Neural progenitor cell (in vitro differentiated cells): ENCODE measurements at regions not wholly inside any gene's neighbourhood (a gene's known extent, or its start where the extent isn't known, plus 50 kb on each side); places are given as distances from the start of the nearest gene placed in this dataset.

Source experiments
- DNase-seq: peaks from one replicate; pipeline ENCODE4 v3.0.0-alpha.2; 2016; ENCODE audit warnings: low spot score
- H2AFZ ChIP-seq: fragments of 200-600 bp; sonication (generic); replicated peaks from 2 replicates; pipeline ENCODE4 v1.6.1; 2016; ENCODE audit warnings: antibody characterized with exemption
- H3F3A ChIP-seq: fragments of 200-600 bp; sonication (generic); 2 replicates; pipeline ENCODE4 v1.6.1; 2016; ENCODE audit warnings: antibody characterized with exemption, low read depth
- H3K27ac ChIP-seq: fragments of 200-600 bp; sonication (generic); 2 replicates; pipeline ENCODE4 v1.5.1; 2016; ENCODE audit warnings: mild to moderate bottlenecking
- H3K27me3 ChIP-seq: fragments of 200-600 bp; sonication (generic); 2 replicates; pipeline ENCODE4 v1.6.1; 2016; ENCODE audit warnings: mild to moderate bottlenecking, moderate library complexity
- H3K36me3 ChIP-seq: fragments of 200-600 bp; sonication (generic); 2 replicates; pipeline ENCODE4 v1.5.1; 2016
- H3K4me1 ChIP-seq: fragments of 200-600 bp; sonication (generic); 2 replicates; pipeline ENCODE4 v1.6.1; 2016; ENCODE audit warnings: mixed run types
- H3K4me2 ChIP-seq: fragments of 200-600 bp; sonication (generic); 2 replicates; pipeline ENCODE4 v1.6.1; 2016
- H3K4me3 ChIP-seq: fragments of 200-600 bp; sonication (generic); 2 replicates; pipeline ENCODE4 v1.5.1; 2016
- H3K79me2 ChIP-seq: fragments of 200-600 bp; sonication (generic); 2 replicates; pipeline ENCODE4 v1.6.1; 2016; ENCODE audit warnings: low read depth
- H3K9ac ChIP-seq: fragments of 200-600 bp; sonication (generic); 2 replicates; pipeline ENCODE4 v1.6.1; 2016
- H3K9me3 ChIP-seq: fragments of 200-600 bp; sonication (generic); 2 replicates; pipeline ENCODE4 v1.5.1; 2016; ENCODE audit warnings: low read depth
- H4K20me1 ChIP-seq: fragments of 200-600 bp; sonication (generic); 2 replicates; pipeline ENCODE4 v1.6.1; 2016; ENCODE audit warnings: low read depth
- H3K27ac Mint-ChIP-seq: 3 replicates; pipeline ENCODE4 v1.8.0; 2021; ENCODE audit warnings: mixed read lengths
- H3K27me3 Mint-ChIP-seq: 2 replicates; pipeline ENCODE4 v1.8.0; 2022; ENCODE audit warnings: low read depth, mild to moderate bottlenecking, inconsistent platforms, moderate library complexity, mixed read lengths; ENCODE audit not compliant: insufficient read depth
- H3K36me3 Mint-ChIP-seq: 3 replicates; pipeline ENCODE4 v1.8.0; 2021; ENCODE audit warnings: mixed read lengths
- H3K4me1 Mint-ChIP-seq: 3 replicates; pipeline ENCODE4 v1.8.0; 2021; ENCODE audit warnings: mixed read lengths
- H3K4me3 Mint-ChIP-seq: 3 replicates; pipeline ENCODE4 v1.8.0; 2021; ENCODE audit warnings: mild to moderate bottlenecking, moderate library complexity, mixed read lengths
- H3K9me3 Mint-ChIP-seq: 3 replicates; pipeline ENCODE4 v1.8.0; 2020; ENCODE audit warnings: mixed read lengths
- EZH2 ChIP-seq: fragments of 200-600 bp; sonication (generic); IDR thresholded peaks from 2 replicates; pipeline ENCODE4 v1.6.1; 2017; ENCODE audit warnings: antibody characterized with exemption, mild to moderate bottlenecking, moderate library complexity
- EZH2phosphoT487 ChIP-seq: fragments of 200-600 bp; sonication (generic); IDR thresholded peaks from 2 replicates; pipeline ENCODE4 v1.6.1; 2017; ENCODE audit warnings: antibody characterized with exemption
- TF ChIP-seq, protein P1 (sequence below): fragments of 200-600 bp; sonication (generic); IDR thresholded peaks from 2 replicates; pipeline ENCODE4 v1.5.1; 2017; ENCODE audit warnings: antibody characterized with exemption, mild to moderate bottlenecking

DNA sequence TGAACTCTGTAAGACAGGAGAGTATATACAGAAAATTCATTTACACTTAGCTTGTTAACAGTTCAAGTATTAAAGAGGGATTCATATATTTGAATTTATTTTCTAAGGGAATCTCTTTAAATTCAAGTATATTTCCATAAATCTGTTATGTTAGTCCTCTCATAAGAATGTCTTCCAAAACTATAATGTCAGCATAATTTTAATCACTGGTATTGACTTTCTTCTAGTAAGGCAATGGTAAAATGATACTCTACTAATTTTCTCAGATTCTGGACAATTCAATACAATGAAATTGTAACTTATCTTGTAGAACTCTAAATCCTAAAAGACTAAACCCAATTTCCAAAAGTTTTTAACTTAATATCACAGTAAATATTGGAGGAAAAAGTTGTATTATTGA is 66.3 kb upstream of the EPHA6 start:
- Mint-ChIP-seq H3K9me3 (no peaks in the 10 kb centered on the region), H3K4me3 (no peak overlapping the region), H3K4me1 (no peaks in the 10 kb centered on the region), H3K27me3 (no peaks in the 10 kb centered on the region), H3K27ac (no peak overlapping the region), H3K36me3 (no peaks in the 10 kb centered on the region)
- Histone ChIP-seq H2AFZ (no peak overlapping the region), H3K4me2 (no peak overlapping the region), H3F3A (no peaks in the 10 kb centered on the region), H3K9me3 (no peaks in the 10 kb centered on the region), H3K4me1 (no peaks in the 10 kb centered on the region), H3K79me2 (no peaks in the 10 kb centered on the region), H4K20me1 (no peaks in the 10 kb centered on the region), H3K9ac (no peak overlapping the region), H3K36me3 (no peaks in the 10 kb centered on the region), H3K4me3 (no peak overlapping the region), H3K27me3 (no peaks in the 10 kb centered on the region), H3K27ac (no peak overlapping the region)
- DNase-seq = no peak
- TF ChIP-seq EZH2 (no peak), EZH2phosphoT487 (no peak)
- TF ChIP-seq, protein P1, sequence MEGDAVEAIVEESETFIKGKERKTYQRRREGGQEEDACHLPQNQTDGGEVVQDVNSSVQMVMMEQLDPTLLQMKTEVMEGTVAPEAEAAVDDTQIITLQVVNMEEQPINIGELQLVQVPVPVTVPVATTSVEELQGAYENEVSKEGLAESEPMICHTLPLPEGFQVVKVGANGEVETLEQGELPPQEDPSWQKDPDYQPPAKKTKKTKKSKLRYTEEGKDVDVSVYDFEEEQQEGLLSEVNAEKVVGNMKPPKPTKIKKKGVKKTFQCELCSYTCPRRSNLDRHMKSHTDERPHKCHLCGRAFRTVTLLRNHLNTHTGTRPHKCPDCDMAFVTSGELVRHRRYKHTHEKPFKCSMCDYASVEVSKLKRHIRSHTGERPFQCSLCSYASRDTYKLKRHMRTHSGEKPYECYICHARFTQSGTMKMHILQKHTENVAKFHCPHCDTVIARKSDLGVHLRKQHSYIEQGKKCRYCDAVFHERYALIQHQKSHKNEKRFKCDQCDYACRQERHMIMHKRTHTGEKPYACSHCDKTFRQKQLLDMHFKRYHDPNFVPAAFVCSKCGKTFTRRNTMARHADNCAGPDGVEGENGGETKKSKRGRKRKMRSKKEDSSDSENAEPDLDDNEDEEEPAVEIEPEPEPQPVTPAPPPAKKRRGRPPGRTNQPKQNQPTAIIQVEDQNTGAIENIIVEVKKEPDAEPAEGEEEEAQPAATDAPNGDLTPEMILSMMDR = no peak

DNA sequence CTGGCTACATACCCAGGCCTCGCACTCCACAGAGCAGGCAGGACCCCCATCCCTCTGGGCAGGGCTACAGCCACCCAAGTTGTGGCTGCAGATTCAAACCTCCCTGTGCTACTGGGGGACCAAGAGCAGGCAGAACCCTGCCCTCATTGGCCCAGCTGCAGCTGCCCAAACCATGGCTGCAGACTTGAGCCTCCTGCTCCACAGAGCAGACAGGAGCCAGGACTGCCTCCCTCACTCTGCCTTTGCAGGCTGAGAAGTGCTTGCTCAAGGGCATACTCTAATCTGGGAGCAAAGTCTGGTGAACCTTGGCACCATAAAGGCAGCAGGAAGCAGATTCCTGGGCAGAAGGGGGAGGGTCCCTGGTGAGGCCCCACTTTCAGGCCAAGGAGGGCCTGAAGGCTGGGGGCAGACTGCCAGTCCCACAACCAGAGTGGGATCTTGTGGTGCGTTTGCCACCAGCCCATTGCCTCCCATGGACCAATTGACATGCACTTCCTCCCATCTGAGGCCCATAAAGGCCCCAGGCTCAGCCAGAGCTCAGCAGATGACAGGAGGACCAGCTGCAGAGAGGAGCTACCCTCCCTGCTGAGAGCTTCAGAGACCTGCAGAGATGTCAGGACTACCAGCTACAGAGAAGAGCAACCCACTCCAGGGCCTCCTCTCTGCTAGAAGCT is 64.2 kb upstream of the EPHA6 start:
- H3K79me2 ChIP-seq = no peaks in the 10 kb centered on the region
- Mint-ChIP-seq H3K36me3 (no peaks in the 10 kb centered on the region), H3K27ac (no peak overlapping the region), H3K9me3 (no peaks in the 10 kb centered on the region), H3K4me3 (no peak overlapping the region), H3K4me1 (no peaks in the 10 kb centered on the region), H3K27me3 (no peaks in the 10 kb centered on the region)
- no peaks in the 10 kb centered on the region for H3K36me3 ChIP-seq
- no peak overlapping the region for H3K27ac ChIP-seq
- H4K20me1 ChIP-seq = no peaks in the 10 kb centered on the region
- no peak for TF ChIP-seq EZH2
- TF ChIP-seq, protein P1 = no peak
- no peak for TF ChIP-seq EZH2phosphoT487
- H2AFZ ChIP-seq = no peak overlapping the region
- no peak overlapping the region for H3K4me2 ChIP-seq
- H3K4me3 ChIP-seq = no peak overlapping the region
- no peak for DNase-seq
- H3K9me3 ChIP-seq = no peaks in the 10 kb centered on the region
- no peak overlapping the region for H3K9ac ChIP-seq
- H3K27me3 ChIP-seq = no peaks in the 10 kb centered on the region
- H3F3A ChIP-seq = no peaks in the 10 kb centered on the region
- no peaks in the 10 kb centered on the region for H3K4me1 ChIP-seq

DNA sequence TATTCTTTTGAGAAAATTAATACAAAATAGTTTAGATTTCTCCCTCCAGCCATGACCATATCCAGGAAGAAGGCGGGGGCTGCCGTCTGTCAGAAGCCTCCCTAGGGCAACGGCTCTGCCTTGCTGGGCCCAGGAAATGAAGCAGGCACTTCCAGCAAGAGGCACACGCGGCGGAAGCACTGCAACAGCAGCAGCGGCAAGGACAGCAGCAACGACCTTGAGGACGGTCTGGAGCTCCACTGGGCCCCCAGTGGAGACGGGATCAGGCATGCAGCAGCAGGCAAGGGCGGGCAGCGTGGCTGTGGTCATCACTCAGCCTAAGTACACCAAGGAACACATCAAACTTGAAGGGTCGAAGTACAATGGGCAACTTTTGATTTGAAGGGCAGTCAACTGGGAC is 61.3 kb upstream of the EPHA6 start:
- Mint-ChIP-seq H3K9me3 (no peaks in the 10 kb centered on the region), H3K27ac (no peak overlapping the region), H3K27me3 (no peaks in the 10 kb centered on the region), H3K4me1 (peaks cover 10% of the 10 kb centered on the region), H3K36me3 (no peaks in the 10 kb centered on the region), H3K4me3 (no peak overlapping the region)
- Histone ChIP-seq H3K27me3 (no peaks in the 10 kb centered on the region), H3K79me2 (no peaks in the 10 kb centered on the region), H3K9ac (no peak overlapping the region), H3K9me3 (no peaks in the 10 kb centered on the region), H3K4me2 (no peak overlapping the region), H3K27ac (no peak overlapping the region), H3K4me3 (no peak overlapping the region), H3F3A (no peaks in the 10 kb centered on the region), H4K20me1 (no peaks in the 10 kb centered on the region), H3K4me1 (peaks cover 9% of the 10 kb centered on the region), H2AFZ (no peak overlapping the region), H3K36me3 (no peaks in the 10 kb centered on the region)
- DNase-seq = no peak
- TF ChIP-seq, protein P1 = no peak
- TF ChIP-seq EZH2phosphoT487 = no peak
- TF ChIP-seq EZH2 = no peak
